GM12891 (cell line): ENCODE measurements at regions not wholly inside any gene's neighbourhood (a gene's known extent, or its start where the extent isn't known, plus 50 kb on each side); places are given as distances from the start of the nearest gene placed in this dataset.

Experiments
- POLR2A ChIP-seq: IDR thresholded peaks from 2 replicates; pipeline ENCODE4 v1.6.1; 2011; ENCODE audit warnings: low read depth, low read length, control low read depth
- POLR2AphosphoS5 ChIP-seq: IDR thresholded peaks from 2 replicates; pipeline ENCODE4 v1.6.1; 2011; ENCODE audit warnings: low read depth, low read length, control low read depth
- TAF1 ChIP-seq: IDR thresholded peaks from 2 replicates; pipeline ENCODE4 v1.6.1; 2011; ENCODE audit warnings: low read depth, low read length, control low read depth

DNA sequence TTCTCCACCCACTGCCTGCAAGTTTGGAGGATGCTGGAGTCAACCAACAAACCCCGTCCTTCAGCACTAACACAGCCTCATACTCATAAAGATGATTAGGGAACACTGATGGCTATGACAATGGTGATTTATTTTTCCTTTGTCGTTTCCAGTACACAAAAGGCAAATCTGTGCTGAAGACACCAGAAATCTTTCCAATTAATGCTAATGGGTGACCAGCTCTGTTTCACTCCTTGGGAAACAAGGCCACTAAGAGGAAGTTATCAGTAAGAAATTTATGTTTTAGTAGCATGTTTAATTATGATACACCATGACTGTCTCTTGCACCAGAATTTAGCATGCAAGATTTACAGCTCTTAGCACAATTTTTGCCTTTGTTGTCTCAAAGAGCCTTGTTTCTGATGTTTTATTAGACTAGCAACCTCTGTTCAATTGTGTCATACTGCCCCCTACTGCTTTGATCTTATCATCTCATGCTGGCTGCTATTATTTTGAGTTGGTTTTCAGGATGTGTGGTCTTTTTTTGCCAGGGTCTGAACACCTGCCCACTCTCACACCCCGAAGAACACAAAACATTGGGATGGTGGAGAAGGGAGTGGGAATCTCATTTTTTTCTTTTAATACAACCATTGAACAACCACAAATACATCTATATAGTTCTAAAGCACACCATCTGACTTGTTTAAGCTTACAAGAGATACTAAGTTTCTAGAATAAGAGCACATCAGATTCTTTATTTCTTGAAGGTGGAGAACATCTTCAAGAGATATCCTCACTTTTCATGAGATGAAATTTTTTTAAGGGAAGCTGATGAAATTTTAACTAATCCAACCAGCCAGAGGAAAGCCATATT is 160.9 kb downstream of the SPTSSA start:
- no peak for TF ChIP-seq TAF1
- no peak for TF ChIP-seq POLR2A
- TF ChIP-seq POLR2AphosphoS5, result no peak
